NCI-H1417 treated with DMSO at 0.1 percent for 48 hours (cell line): ENCODE measurements at regions not wholly inside any gene's neighbourhood (a gene's known extent, or its start where the extent isn't known, plus 50 kb on each side); places are given as distances from the start of the nearest gene placed in this dataset.
"Not testable (repeated sequence)": the region's sequence is repeated elsewhere in the genome, so short reads cannot be mapped to it uniquely, and the experiment has no call there.

Experiments
- DNase-seq: peaks from one replicate; lab custom pipeline; 2025; lab: John Stamatoyannopoulos, UW

GRCh38 chr5:82426464-82427154, 148.5 kb upstream of the RPS23 start:
- no peak for DNase-seq

GRCh38 chr5:82425591-82425990, 147.4 kb upstream of the RPS23 start:
- no peak for DNase-seq

- no peak for DNase-seq
These were observed 146.1 kb upstream of the RPS23 start for GRCh38 chr5:82424211-82424610.

DNA sequence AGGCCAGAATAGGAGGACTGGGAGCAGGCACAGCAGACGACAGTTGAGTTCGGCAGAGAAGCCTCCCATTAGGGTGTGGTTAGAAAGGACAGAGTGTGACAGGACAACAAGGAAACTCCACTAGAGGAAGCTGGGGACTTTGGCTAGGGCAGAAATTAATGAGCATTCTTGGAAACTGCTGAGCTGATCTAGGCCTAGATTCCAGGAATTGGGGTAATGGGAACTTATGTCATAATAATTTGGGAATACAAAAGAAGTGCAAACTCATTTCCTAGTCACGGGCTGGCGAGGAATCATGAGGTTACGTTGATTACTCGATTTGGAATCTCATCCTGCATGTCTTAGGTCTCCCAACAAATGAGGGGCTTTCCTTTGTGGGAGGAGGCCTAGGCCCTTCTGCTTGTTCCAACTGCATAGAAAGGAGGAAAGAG, 144.6 kb upstream of the RPS23 start:
- DNase-seq, result no peak

GRCh38 chr5:82422001-82422740, 144.0 kb upstream of the RPS23 start:
- no peak for DNase-seq

DNA sequence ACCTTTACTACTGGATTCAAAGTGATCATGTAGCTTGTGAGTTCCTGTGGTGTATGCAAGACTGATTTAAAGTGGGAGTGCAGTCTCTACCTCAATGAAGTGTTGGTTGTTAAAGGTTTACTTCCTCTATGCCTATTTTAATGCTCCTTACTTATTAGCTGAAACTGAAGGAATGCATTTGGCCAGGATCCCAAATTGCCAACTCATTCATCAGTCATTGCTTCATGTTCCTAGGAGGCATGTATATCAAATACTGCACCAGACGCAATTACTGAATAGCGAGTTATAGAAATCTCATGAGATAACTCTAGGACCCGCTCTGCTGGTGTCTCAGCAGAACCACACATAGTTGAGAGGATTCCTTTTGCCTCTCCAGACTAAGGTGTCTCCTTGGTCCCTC, 143.0 kb upstream of the RPS23 start:
- no peak for DNase-seq

DNA sequence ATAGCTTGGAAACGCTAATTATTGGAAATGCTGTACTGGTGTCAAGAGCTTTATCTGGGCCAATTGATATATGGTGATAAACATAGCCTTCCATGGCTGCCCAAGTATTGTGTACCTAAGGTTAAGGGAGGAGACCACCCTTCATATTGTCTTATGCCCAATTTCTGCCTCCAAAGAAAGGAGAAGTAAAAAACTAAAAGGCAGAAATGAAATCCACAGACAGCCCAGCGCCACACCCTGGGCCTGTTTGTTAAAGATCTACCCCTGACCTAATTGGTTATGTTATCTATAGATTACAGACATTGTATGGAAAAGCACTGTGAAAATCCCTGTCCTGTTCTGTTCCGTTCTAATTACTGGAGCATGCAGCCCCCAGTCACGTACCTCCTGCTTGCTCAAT, 142.4 kb upstream of the RPS23 start:
- not testable (repeated sequence) for DNase-seq

GRCh38 chr5:82419559-82420332, 141.6 kb upstream of the RPS23 start:
- no peak for DNase-seq

DNA sequence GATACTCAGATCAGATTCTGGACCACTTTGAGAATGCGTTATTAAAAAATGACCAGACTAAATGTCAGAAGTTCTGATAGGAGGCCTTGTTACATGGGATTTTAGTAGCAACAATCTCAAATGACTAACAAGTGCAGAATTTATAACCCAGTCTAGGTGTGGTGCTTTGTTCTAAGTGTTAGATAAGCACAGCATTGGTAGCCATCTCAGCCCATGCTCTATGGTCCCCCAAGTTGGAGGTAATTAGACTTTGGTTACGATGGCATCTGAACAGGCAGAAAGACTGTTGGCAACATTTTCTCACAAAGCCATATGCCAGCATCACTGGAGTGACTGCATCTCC, 140.4 kb upstream of the RPS23 start:
- no peak for DNase-seq

DNA sequence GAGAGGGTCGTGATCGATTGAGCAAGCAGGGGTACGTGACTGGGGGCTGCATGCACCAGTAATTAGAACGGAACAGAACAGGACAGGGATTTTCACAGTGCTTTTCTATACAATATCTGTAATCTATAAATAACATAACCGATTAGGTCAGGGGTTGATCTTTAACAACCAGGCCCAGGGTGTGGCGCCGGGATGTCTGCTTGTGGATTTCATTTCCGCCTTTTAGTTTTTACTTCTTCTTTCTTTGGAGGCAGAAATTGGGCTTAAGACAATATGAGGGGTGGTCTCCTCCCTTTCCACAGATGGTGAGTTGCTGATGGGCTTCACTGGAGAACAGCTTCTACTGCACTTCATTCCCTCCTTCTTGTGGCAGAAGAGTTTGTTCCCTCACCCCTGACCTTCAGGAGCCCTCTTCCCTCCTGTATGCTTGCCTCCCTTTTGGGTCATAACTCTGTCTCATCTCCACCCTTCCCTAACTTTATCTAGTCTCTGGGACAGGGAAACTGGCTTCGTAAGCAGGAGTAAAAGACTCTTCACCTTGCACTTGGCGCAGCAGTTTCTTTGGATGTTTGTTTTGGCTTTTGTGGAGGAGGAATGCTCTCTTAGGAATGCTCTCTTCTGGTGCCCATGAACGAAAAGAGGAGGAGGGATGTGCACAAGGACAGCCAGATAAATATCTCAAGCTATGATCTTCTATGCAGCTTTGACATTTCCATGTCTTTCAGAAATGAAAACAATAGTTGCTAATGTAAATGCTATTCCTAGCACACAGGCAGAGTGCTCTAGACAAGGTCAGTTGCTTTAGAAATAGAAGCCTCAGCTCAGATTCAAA, 139.8 kb upstream of the RPS23 start:
- no peak for DNase-seq

- DNase-seq, result no peak
These were observed 138.4 kb upstream of the RPS23 start for GRCh38 chr5:82416512-82416911.

GRCh38 chr5:82414041-82414388, 135.9 kb upstream of the RPS23 start:
- DNase-seq, result no peak

- DNase-seq, result no peak
These were observed 135.3 kb upstream of the RPS23 start for GRCh38 chr5:82413302-82414040.

- DNase-seq, result no peak
These were observed 129.9 kb upstream of the RPS23 start for GRCh38 chr5:82408033-82408432.

GRCh38 chr5:82406205-82406773, 128.1 kb upstream of the RPS23 start:
- no peak for DNase-seq

GRCh38 chr5:82405618-82406204, 127.6 kb upstream of the RPS23 start:
- DNase-seq, result no peak

DNA sequence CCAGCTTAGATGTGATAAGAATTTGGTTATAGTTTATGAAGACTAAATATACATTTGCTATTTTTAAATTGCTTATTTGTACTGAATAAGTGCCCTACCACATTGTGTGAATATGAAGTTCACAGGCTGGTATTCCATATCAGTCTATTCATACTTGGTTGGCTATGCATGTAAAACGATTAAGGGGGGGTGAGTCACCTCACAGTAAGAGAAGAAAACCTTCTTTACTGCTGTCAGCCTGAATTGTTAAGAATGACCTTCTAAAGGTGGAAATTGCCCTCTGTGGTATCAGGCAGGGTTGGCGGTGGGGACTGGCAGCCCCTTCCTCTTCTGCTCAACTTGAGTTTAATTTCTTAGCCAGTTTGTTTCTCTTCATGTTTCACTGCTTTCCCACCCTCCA, 127.0 kb upstream of the RPS23 start:
- no peak for DNase-seq

- no peak for DNase-seq
These were observed 126.3 kb upstream of the RPS23 start for GRCh38 chr5:82404382-82404945.

GRCh38 chr5:82403724-82404123, 125.6 kb upstream of the RPS23 start:
- no peak for DNase-seq

DNA sequence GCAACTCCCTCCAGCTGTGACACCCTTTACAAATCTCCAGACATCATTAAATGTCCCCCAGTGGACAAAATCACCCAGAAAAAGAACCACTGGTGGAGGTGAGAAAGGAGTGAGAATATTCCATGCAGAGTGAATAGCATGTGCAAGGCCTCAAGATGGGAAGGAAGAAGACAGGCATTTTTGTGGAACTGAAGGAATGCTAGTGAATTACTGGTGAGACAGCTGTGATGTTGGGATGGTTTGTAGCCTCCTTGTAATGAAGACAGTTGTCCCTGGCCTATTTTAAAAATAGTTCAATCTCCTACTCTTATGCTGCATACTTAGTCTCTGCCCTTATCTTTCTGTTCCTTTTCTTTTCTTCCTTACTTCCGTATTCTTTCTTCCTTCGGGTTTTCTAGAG, 124.9 kb upstream of the RPS23 start:
- DNase-seq, result no peak
